ENCODE measurements at regions not wholly inside any gene's neighbourhood (a gene's known extent, or its start where the extent isn't known, plus 50 kb on each side); places are given as distances from the start of the nearest gene placed in this dataset.

DNA sequence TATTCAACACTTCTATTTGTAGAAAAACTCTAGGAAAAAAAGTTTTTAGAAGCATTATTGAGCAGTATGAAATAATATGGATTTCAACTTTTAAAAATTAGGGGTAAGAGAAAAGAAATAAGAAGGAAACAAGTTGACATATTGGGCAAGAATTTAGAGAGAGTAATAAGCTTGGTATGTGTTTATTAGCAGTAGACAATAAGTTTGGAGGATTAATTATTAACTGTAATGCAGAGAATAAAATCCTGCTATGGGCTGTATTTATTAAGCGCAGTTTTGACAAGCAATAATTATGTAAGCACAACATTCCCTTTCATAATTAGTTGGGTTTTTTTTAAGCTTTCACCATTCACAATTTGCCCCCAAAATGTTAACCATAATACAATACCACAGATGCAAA lies 162.7 kb upstream of the SLC7A11 start:
- TF ChIP-seq, protein P1, sequence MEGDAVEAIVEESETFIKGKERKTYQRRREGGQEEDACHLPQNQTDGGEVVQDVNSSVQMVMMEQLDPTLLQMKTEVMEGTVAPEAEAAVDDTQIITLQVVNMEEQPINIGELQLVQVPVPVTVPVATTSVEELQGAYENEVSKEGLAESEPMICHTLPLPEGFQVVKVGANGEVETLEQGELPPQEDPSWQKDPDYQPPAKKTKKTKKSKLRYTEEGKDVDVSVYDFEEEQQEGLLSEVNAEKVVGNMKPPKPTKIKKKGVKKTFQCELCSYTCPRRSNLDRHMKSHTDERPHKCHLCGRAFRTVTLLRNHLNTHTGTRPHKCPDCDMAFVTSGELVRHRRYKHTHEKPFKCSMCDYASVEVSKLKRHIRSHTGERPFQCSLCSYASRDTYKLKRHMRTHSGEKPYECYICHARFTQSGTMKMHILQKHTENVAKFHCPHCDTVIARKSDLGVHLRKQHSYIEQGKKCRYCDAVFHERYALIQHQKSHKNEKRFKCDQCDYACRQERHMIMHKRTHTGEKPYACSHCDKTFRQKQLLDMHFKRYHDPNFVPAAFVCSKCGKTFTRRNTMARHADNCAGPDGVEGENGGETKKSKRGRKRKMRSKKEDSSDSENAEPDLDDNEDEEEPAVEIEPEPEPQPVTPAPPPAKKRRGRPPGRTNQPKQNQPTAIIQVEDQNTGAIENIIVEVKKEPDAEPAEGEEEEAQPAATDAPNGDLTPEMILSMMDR (IDR thresholded peaks at IDR 0.05; ENCODE audit: low read depth, low read length, poor library complexity, severe bottlenecking), result no peak
- no peak for TF ChIP-seq EZH2phosphoT487 (IDR thresholded peaks at IDR 0.05; ENCODE audit: borderline replicate concordance, low read length)

Measured in DOHH2 (cell line).